Suppressor macrophage treated with lipopolysaccharide for 4 hours (primary cell): ENCODE measurements at regions not wholly inside any gene's neighbourhood (a gene's known extent, or its start where the extent isn't known, plus 50 kb on each side); places are given as distances from the start of the nearest gene placed in this dataset.

Source experiments
- DNase-seq: peaks from one replicate; pipeline ENCODE4 v3.0.0-alpha.2; 2020

DNA sequence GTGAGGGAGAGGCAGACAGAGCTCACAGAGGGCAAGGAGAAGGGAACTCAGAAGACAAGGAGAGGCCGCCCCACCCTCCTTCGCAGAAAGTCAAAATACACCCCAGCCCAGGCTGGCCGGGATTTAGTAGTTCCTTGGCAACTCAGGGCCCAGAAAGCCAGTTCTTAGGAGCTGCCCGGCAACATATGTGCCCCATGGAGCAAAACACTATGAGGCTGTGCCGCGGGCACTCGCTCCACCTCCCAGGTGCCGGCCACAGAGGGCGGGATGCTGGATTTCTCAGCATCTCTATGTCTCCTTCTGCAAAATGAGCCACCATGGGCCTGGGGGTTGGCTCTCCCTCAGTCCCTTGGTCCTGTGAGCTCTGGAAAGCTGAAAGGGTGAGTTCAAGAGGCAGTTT lies 93.8 kb upstream of the CACNA1A start:
- DNase-seq = no peak

DNA sequence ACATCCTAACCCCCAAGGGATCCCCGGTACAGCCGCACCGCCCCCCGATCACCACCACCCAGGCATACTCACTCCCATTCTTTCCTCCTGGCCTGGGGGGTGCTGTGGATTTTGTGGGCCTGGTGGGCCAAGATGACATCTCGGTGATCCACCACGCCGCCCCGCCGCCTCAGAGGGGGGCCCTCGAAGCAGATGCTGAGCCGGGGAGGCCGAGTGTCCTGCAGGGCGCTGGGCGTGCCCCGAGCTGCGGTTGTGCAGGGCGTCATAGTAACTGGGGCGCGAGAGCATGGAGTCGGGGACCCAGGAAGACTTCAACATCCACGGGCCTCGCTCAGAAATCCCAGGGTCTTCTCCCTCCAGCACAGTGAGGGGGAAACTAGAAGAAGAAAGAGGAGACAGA lies 93.4 kb upstream of the CACNA1A start:
- DNase-seq = no peak

DNA sequence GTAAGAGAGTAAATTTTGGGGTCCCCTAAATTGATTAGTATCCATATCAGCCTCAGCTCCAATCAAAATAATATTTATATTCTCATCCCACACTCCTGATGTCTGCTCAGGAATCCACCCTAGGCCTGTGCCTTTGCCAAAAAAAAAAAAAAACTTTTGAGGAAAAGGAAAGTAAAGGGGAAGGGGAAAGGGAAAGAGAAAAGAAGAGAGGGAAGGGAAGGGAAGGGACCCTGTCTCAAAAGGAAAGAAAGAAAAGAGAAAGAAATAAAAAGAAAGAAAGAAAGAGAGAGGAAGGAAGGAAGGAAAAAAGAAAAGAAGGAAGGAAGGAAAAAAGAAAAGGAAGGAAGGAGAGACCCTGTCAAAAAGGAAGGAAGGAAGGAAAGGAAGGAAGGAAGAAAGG lies 91.8 kb upstream of the CACNA1A start:
- no peak for DNase-seq

DNA sequence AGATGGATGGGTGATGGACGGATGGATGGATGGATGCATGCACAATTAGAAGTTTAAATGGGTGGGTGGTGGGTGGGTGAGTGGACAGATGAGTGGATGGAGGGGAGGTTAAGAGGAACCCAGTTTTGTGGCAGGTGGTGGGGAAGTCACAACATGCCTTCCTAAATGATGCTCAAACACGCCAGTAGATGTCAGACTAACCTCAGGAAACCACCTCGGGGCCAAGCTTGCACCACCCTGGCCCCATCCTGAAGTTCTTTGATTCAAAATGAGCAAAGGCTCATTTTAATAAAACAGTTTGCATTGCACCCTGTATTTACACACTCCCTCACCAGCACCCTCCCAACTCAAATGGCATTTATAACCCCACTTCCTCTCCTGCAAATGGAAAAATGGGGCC lies 91.4 kb upstream of the CACNA1A start:
- peak; percentile 75 for DNase-seq

DNA sequence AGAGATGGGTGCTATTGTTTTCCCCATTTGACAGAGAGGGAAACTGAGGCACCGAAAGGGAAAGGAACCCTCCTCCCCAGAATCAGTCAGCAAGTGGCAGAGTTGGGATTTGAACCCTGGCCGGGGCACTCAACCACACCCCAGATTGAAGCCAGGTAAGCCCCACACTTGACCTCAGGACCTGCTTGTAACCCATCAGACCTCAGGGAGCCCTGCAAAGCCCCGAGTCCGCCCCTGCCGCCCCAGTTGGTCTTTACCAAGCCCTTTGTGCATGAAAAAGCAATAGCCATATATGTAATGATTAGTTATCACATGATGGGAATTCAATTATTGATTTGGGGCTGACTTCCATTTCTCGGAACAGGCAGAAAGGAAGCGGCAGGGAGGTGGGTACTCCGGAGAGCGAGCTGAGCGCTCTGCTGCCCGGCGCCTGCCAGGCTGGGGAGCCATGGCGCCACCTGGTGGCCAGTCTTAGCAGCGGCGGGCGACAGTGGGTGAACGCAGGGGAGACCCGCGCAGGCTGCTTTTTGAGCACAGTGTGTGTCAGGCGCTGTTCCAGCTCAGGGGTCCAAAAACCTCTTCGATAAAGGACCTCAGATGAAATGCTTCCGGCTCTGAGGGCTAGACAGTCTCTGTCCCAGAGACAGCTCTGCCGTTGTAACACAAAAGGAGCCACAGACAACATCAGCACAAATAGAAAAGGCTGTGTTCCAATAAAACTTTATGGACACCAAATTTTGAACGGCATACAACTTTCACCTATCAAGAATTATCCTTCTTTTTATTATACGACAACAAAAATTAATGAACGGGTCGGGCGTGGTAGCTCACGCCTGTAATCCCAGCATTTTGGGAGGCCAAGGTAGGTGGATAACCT lies 82.9 kb upstream of the CACNA1A start:
- DNase-seq = peak; percentile 75

DNA sequence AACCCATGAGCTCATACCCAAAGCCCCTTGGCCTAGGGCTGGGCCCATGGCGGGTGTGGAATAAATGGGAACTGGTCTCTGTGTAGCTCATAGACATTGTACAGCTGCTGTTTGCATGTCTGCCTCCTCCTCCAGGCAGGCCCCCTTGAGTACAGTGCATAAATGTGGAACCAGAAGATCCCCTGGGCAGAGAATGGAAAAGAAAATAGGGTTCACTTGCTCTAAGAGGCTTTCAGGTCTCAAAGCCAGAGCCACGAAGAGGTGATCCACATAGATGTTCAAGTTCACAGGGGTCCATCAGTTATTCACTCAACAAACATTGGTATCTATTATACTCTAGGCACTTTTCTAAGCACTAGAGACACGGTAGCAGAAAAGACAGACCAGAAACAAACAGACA lies 79.2 kb upstream of the CACNA1A start:
- no peak for DNase-seq

DNA sequence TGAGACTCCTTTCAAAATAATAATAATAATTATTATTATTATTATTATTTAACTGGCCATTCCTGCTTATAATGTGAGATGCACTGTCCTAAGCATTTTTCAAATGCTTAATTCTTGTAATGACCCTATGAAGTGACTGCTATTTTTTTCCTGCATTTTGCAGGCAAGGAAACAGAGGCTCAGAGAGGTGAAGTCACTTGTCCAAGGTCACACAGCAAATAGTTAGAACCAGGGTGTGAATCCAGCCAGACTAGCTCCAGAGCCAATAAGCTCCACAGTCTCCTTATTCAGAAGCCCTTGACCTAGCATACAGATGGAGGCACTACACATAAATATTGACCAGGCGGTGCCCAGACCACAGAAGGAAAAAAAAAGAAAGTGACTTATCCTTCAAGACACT lies 77.5 kb upstream of the CACNA1A start:
- DNase-seq = no peak

DNA sequence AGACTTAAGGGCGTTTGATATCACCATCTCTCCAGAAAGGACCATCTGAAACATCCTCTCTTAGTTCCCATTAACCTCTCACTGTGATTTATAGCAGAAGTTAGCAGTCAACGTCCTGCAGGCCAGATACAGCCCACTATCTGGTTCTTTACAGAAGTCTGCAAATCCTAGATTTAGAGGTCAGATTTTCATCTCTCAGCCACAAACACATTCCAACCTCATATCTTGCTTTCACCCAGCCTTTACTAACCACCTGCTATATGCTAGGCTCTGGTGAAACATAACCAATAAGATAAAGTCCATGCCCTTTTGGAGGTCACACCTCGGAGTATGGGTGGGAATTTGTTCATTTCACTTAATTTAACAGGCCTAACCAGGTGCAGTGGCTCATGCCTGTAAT lies 76.8 kb upstream of the CACNA1A start:
- no peak for DNase-seq

DNA sequence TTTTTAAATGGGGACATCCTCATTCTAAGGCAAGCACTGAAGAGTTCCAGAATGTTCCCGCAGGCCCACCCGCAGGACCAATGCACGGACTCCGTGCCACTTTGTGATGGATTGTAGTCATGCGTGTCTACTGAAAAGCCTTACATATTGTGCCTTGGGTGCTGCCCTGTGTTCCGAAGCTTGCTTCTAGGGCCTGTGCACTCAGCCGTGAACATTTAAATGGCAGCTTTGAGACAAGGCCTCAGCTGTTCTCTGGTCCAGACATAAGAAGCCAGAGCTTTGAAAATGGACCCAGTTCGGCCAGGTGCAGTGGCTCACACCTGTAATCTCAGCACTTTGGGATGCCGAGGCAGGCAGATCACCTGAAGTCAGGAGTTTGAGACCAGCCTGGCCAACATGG lies 75.3 kb upstream of the CACNA1A start:
- DNase-seq = no peak

DNA sequence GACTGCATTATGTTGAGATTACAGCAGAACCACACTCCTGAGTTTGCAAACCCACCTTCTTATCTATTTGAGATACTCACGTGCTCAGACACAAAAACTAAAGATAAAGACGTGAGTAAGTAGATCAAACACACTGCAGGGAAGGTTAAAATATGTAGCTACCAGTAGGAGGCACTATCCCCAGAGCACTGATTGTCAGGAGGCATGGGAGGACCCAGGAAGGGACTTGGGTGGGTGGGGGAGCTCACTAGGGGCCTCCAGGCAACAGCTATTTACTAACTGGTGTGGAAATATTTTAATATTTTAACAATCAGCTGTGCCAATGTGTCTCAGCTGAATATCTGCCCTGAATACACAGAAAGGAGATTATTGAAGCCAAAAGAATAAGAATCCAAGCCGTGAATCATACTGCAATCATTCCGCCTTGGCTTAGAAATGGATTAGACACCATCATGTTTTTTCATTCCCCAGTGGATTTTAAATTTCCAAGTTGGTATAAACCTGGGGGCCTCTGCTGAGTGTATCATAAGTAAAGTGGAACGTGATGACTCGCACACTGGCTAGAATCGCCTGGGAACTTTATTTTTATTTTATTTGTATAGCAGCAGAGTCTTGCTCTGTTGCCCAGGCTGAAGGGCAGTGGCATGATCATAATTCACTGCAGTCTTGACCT lies 73.2 kb upstream of the CACNA1A start:
- DNase-seq = no peak

DNA sequence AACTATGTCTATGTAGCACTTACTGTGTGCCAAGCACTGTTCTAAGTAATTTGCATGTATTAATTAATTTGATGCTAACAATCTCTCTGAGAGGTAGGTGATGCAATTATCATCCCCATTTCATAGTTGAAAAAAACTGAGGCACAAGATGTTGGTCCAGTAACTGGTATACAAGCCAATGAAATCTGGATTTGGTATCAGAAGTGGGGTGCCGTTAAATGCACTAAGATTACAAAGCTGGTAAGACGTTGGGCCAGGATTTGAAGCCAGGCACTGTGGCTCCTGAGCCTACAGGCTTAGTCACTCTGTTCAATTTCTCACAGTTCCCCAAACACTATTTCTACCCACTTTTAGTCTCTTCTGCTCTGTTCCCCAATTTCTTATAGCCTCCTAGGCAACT lies 70.4 kb upstream of the CACNA1A start:
- DNase-seq = no peak

DNA sequence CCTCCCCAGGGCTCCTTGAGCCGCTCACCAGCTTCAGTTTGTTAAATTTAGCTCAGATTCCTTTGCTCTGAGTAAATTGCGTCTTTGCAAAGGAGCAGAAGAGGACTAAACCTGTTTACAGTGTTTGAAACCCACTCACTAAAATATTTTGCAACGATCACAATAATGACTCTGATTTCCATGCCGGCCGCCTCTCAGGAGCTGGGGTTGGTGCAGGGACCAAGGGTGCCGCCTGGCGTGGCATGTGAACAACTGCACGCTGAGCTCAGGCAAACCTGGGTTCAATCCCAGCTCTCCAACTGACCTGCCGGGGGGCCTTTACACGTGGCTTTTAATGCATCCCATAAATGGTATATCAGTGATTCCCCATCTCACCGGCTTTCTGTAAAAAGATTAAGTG lies 68.7 kb upstream of the CACNA1A start:
- no peak for DNase-seq

DNA sequence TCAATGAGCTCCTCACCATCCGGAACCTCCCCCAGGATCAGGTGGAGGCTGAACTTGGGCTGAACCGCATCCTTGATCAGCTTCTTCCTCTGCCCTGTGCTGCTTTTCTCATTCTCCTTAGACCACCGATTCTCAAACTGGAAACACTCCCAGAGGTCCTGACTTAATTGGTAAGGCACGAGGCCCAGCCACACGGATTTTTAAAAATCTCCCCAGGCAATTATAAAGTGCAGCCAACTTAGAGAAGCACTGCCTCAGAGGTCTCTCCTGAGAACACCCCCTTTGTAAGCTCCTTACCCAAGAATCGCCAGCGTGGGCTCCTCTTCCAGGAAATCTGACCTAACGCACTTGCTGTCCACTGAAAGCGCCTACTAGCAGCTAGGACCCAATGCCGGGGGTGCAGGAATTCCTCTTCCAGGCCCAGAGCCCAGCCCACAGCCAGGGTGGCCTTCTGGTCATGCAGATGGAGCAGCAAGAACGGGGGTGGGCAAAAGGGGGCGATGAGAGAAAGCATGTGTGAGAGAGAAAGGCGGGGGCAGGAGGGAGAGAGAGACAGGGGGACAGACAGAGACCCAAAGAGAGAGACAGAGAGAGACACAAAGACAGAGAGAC lies 66.9 kb upstream of the CACNA1A start:
- DNase-seq = no peak

DNA sequence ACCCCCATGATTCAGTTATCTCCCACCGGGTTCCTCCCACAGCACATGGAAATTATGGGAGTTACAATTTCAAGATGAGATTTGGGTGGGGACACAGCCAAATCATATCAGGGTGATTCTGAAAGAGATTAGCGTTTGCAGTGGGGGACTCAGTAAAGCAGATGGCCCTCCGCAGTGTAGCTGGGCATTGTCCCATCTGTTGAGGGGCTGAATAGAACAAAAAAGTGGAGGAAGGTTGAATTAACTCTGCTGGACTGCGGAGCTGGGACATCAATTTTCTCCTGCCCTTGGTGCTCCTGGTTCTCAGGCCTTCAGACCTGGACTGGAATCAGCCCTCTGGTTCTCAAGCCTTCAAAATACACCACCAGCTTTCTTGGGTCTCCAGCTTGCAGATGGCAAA lies 55.2 kb upstream of the CACNA1A start:
- DNase-seq = no peak

DNA sequence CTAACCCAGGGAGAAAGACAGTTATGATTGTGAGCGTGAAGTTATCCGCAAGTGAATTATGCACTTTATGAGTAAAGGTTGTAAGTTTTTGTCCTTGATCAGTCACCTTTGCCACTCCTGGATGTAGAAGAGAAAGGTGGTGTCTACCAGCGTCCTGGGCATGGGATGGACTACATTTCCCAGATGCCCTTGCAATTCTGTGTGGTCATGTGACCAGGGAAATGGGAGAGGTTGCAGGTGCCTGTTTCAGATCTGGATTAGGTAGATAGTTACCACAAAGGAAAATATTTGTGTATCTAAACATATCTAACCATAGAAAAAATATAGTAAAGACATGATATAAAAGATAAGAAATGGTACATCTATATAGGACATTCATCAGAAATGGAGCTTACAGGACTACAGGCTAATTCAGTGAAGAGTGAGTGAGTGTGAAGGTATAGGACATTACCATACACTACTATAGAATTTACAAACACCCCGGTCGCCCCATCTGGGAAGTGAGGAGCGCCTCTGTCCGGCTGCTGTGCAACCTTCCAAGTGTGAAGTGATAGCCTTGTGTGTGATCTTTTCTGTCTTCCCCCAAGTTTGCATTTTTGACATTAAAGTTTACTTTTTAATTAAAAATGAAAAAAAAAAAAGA lies 51.6 kb upstream of the CACNA1A start:
- DNase-seq = no peak

DNA sequence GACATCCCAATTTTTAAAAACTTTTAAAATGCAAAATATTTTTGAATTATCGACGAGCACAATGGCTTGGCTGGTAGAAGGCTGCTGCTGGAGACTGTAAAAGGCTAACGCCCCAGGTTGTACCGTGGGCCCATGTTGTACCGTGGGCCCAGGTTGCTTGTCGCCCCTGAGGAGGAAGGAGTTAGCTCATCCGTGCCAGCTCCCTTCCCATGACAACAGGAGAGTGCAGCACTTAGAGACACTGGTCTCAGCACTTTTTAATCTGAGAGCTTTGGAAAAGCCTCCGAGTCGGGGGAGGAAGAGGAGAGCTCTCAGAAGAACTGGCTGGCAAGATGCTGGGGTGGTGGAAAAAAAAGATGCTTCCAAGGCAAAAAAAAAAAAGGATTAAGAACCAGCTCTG lies 50.3 kb upstream of the CACNA1A start:
- DNase-seq = no peak
